Loucy (cell line): ENCODE measurements at regions not wholly inside any gene's neighbourhood (a gene's known extent, or its start where the extent isn't known, plus 50 kb on each side); places are given as distances from the start of the nearest gene placed in this dataset.

Experiments used
- EZH2phosphoT487 ChIP-seq: fragments of 200-600 bp; IDR thresholded peaks from 2 replicates; pipeline ENCODE4 v1.6.1; 2018; ENCODE audit warnings: antibody characterized with exemption, mild to moderate bottlenecking, moderate library complexity, borderline replicate concordance
- TF ChIP-seq, protein P1 (sequence below): fragments of 200-600 bp; sonication (generic); conservative IDR thresholded peaks from 2 replicates; pipeline ENCODE4 v1.5.1; 2014; ENCODE audit warnings: mild to moderate bottlenecking, antibody characterized with exemption, low read length

DNA sequence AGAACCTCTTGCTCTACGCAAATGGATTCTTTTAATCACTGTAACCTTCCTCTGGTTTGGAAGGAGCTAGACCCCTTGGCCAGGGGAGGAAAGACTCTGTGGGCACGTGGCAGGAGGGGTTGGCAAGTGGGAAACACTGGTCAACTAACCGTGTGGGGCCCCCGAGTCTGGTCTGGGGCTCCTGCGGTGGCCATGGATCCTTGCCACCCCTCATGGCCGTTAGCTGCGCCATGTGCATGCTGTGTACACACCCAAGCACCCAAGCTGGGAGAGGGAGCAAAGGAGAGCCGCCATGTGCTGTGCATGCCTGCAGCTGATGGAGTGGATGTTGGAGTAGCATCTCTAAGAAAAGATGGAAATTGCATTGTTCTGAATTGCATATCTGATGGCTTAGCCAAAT lies 730.6 kb downstream of the FAM181B start:
- TF ChIP-seq, protein P1, sequence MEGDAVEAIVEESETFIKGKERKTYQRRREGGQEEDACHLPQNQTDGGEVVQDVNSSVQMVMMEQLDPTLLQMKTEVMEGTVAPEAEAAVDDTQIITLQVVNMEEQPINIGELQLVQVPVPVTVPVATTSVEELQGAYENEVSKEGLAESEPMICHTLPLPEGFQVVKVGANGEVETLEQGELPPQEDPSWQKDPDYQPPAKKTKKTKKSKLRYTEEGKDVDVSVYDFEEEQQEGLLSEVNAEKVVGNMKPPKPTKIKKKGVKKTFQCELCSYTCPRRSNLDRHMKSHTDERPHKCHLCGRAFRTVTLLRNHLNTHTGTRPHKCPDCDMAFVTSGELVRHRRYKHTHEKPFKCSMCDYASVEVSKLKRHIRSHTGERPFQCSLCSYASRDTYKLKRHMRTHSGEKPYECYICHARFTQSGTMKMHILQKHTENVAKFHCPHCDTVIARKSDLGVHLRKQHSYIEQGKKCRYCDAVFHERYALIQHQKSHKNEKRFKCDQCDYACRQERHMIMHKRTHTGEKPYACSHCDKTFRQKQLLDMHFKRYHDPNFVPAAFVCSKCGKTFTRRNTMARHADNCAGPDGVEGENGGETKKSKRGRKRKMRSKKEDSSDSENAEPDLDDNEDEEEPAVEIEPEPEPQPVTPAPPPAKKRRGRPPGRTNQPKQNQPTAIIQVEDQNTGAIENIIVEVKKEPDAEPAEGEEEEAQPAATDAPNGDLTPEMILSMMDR: no peak
- TF ChIP-seq EZH2phosphoT487: no peak
